Neural cell (in vitro differentiated cells): ENCODE measurements at regions not wholly inside any gene's neighbourhood (a gene's known extent, or its start where the extent isn't known, plus 50 kb on each side); places are given as distances from the start of the nearest gene placed in this dataset.

Source experiments
- MXI1 ChIP-seq: fragments of 450-650 bp; conservative IDR thresholded peaks from 2 replicates; pipeline ENCODE4 v1.6.1; 2014; ENCODE audit warnings: antibody characterized with exemption, mild to moderate bottlenecking; ENCODE audit not compliant: poor library complexity, severe bottlenecking
- TAF1 ChIP-seq: IDR thresholded peaks from 2 replicates; pipeline ENCODE4 v1.6.1; 2012; ENCODE audit warnings: low read depth

DNA sequence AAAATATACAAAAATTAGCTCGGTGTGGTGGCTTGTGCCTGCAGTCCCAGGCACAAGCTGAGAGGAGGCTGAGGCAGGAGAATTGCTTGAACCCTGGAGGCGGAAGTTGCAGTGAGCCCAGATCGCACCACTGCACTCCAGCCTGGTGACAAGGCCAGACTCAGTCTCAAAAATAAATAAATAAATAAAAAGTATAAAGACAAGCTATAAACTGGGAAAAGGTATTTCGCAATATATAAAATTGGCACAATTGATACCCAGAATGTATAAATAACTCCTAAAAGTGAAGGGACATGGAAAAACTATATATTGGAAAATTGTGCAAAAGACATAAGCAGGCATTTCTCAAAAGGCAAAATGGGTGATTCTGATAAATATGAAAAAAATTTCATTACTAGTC, 657.9 kb upstream of the SLC8A1 start:
- no peak for TF ChIP-seq MXI1
- no peak for TF ChIP-seq TAF1
